RWPE2 (cell line): ENCODE measurements at regions not wholly inside any gene's neighbourhood (a gene's known extent, or its start where the extent isn't known, plus 50 kb on each side); places are given as distances from the start of the nearest gene placed in this dataset.

Source experiments
- ATAC-seq: fragments of 200-7000 bp; cut with Tn5 transposase; 3 replicates; pipeline ENCODE4 v1.9.1; 2021; ENCODE audit warnings: low read depth
- DNase-seq: peaks from one replicate; pipeline ENCODE4 v3.0.0-alpha.2; 2020; ENCODE audit warnings: low spot score
- H3K27ac ChIP-seq: fragments of 450-650 bp; 2 replicates; pipeline ENCODE4 v1.5.1; 2017; ENCODE audit warnings: mild to moderate bottlenecking; ENCODE audit not compliant: poor library complexity, severe bottlenecking
- H3K27me3 ChIP-seq: fragments of 250-450 bp; sonication (Bioruptor Pico); 2 replicates; pipeline ENCODE4 v1.5.1; 2021; ENCODE audit warnings: mild to moderate bottlenecking, moderate library complexity; ENCODE audit not compliant: insufficient read depth, poor library complexity, severe bottlenecking
- H3K36me3 ChIP-seq: fragments of 250-450 bp; sonication (Bioruptor Pico); 2 replicates; pipeline ENCODE4 v1.5.1; 2020; ENCODE audit warnings: low read depth, mild to moderate bottlenecking, moderate library complexity
- H3K4me1 ChIP-seq: fragments of 250-450 bp; sonication (Bioruptor Pico); 2 replicates; pipeline ENCODE4 v1.5.1; 2021; ENCODE audit warnings: mild to moderate bottlenecking, moderate library complexity; ENCODE audit not compliant: insufficient read depth, poor library complexity, severe bottlenecking
- H3K4me3 ChIP-seq: fragments of 250-450 bp; sonication (Bioruptor Pico); 2 replicates; pipeline ENCODE4 v1.5.1; 2021; ENCODE audit warnings: mild to moderate bottlenecking, moderate library complexity; ENCODE audit not compliant: severe bottlenecking
- H3K9me3 ChIP-seq: fragments of 250-450 bp; sonication (Bioruptor Pico); 2 replicates; pipeline ENCODE4 v1.5.1; 2021; ENCODE audit warnings: mild to moderate bottlenecking, moderate library complexity; ENCODE audit not compliant: severe bottlenecking
- CTCF ChIP-seq: fragments of 450-650 bp; IDR thresholded peaks from one replicate; pipeline ENCODE4 v1.5.1; 2017; ENCODE audit warnings: mild to moderate bottlenecking, moderate library complexity; ENCODE audit not compliant: poor library complexity, severe bottlenecking

DNA sequence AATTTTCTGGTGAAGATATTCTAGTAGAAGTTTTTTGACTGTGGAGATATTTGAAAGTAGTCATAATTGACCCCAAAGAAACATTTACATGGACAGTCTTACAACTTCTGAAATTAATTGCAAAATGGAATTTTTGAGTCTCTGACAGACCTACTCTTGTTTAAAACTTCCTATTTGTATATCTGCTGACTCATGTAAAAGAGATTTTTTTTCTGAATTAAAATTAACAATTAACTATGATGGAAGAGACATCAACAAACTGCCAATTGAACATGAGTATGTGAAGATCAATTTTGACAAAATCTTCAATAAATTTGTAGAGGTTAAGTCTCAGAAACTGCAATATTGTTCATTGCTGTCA, 108.5 kb upstream of the MAX start:
- Histone ChIP-seq H3K27me3 (no peaks in the 10 kb centered on the region), H3K4me3 (no peak overlapping the region), H3K9me3 (no peaks in the 10 kb centered on the region), H3K4me1 (peaks cover 20% of the 10 kb centered on the region), H3K27ac (no peak overlapping the region), H3K36me3 (no peaks in the 10 kb centered on the region)
- ATAC-seq = no peak
- no peak for DNase-seq
- TF ChIP-seq CTCF = no peak

- TF ChIP-seq CTCF = no peak
- H3K27me3 ChIP-seq = no peaks in the 10 kb centered on the region
- H3K27ac ChIP-seq = no peak overlapping the region
- H3K36me3 ChIP-seq = no peaks in the 10 kb centered on the region
- DNase-seq (no peak), ATAC-seq (peak; percentile 97)
- no peak overlapping the region for H3K4me3 ChIP-seq
- H3K9me3 ChIP-seq = no peaks in the 10 kb centered on the region
- H3K4me1 ChIP-seq = peaks cover 19% of the 10 kb centered on the region
These were observed 109.1 kb upstream of the MAX start for GRCh38 chr14:65211341-65211987.

DNA sequence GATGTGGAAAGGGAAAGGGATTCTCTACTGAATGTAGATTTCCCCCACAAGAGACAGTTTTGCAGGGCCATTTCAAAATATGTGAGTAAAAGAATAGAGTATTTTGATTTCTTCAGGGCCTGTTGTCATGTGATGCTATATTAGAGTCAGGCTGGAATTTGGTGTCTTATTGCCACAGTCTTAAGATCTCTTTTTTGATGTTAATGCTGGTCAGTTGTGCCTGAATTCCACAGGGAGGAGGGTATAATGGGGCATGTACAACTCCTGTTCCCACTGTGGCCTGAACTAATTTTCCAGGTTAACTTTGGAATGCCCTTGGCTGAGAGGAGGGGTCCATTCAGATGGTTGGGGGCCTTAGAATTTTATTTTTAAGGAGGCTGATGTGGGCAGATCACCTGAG, 111.0 kb upstream of the MAX start:
- ATAC-seq (no peak), DNase-seq (no peak)
- Histone ChIP-seq H3K27ac (no peak overlapping the region), H3K36me3 (no peaks in the 10 kb centered on the region), H3K27me3 (no peaks in the 10 kb centered on the region), H3K4me1 (peaks cover 16% of the 10 kb centered on the region), H3K4me3 (no peak overlapping the region), H3K9me3 (no peaks in the 10 kb centered on the region)
- no peak for TF ChIP-seq CTCF

DNA sequence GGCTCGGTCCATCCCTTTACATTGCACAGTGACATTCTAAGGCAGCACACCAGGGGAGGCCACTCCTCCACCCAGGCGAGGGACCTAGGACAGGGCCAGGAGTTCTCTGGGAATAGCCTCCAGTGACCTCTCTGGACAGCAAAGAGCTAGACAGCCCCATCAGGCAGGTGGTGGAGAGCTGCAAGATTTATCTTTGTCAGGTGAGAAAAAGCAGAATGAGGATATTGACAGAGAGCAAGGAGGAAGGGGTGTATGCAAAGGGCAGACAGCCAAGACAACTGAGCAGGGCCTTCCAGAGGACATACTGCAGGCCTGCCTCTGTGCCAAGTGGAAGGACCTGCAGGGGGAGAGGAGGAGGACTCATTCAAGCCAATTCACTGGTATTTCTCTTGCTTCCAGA, 112.4 kb upstream of the MAX start:
- Histone ChIP-seq H3K9me3 (no peaks in the 10 kb centered on the region), H3K4me1 (peaks cover 16% of the 10 kb centered on the region), H3K27me3 (no peaks in the 10 kb centered on the region), H3K27ac (no peak overlapping the region), H3K4me3 (no peak overlapping the region), H3K36me3 (no peaks in the 10 kb centered on the region)
- ATAC-seq (no peak), DNase-seq (no peak)
- TF ChIP-seq CTCF = no peak

GRCh38 chr14:65219353-65219752, 117.0 kb upstream of the MAX start:
- ATAC-seq (no peak), DNase-seq (no peak)
- H3K27ac ChIP-seq = no peak overlapping the region
- H3K4me1 ChIP-seq = no peaks in the 10 kb centered on the region
- no peaks in the 10 kb centered on the region for H3K9me3 ChIP-seq
- H3K36me3 ChIP-seq = no peaks in the 10 kb centered on the region
- TF ChIP-seq CTCF = no peak
- no peaks in the 10 kb centered on the region for H3K27me3 ChIP-seq
- H3K4me3 ChIP-seq = no peak overlapping the region
